ENCODE measurements at regions not wholly inside any gene's neighbourhood (a gene's known extent, or its start where the extent isn't known, plus 50 kb on each side); places are given as distances from the start of the nearest gene placed in this dataset.

- no peak for FAIRE-seq
- ChIA-PET CTCF (ENCODE audit: partially characterized antibody) (no interaction called here), POLR2A (ENCODE audit: partially characterized antibody) (no interaction called here)
- H3K4me1 ChIP-seq (replicated peaks in 1 of 4; ENCODE audit: control insufficient read depth in 3 of 4, insufficient read depth in 4 of 4, low read length in 3 of 4): no peaks in the 10 kb centered on the region
- no peaks in the 10 kb centered on the region for H3K23me2 ChIP-seq (ENCODE audit: low read depth, low read length)
- H3K4ac ChIP-seq (replicated peaks; ENCODE audit: insufficient read length, low read depth, low read length): no peak overlapping the region
- no peak overlapping the region for H2AK5ac ChIP-seq (ENCODE audit: low read depth, low read length)
- H3K4me2 ChIP-seq (ENCODE audit: insufficient read depth in 1 of 2, low read depth in 2 of 2, low read length in 2 of 2): no peak overlapping the region
- WGBS, 2 experiments (ENCODE audit: extremely low coverage in 1 of 2, insufficient coverage in 1 of 2, insufficient read length in 1 of 2, insufficient replicate concordance in 2 of 2, low coverage in 1 of 2, low lambda C conversion rate in 2 of 2, missing lambda C conversion rate in 1 of 2): 90% methylated on average over 5 of the region's 5 CpGs; no CpG with 5 or more reads in 1 of the 2 experiments
- H3K56ac ChIP-seq (replicated peaks; ENCODE audit: insufficient read length, low read depth, low read length): no peak overlapping the region
- H2BK5ac ChIP-seq (ENCODE audit: low read depth, low read length): no peak overlapping the region
- H3K27ac ChIP-seq (ENCODE audit: low read depth, low read length): no peak overlapping the region
- no peak overlapping the region for H4K5ac ChIP-seq (ENCODE audit: insufficient read length, low read depth, low read length)
- H3K79me2 ChIP-seq (ENCODE audit: control insufficient read depth in 1 of 2, insufficient read depth in 2 of 2, low read length in 2 of 2): no peaks in the 10 kb centered on the region
- H4K91ac ChIP-seq (replicated peaks; ENCODE audit: insufficient read length, low read length): no peak overlapping the region
- no peak overlapping the region for H3K18ac ChIP-seq (ENCODE audit: extremely low read depth, low read length)
- no peak overlapping the region for H3K9ac ChIP-seq (replicated peaks in 1 of 4; ENCODE audit: extremely low read depth in 1 of 4, low read depth in 3 of 4, low read length in 3 of 4)
- H2BK12ac ChIP-seq (ENCODE audit: low read depth, low read length): no peak overlapping the region
- H3K36me3 ChIP-seq (ENCODE audit: control insufficient read depth in 2 of 4, insufficient read depth in 4 of 4, low read length in 3 of 4): no peaks in the 10 kb centered on the region
- no peak overlapping the region for H3K14ac ChIP-seq (ENCODE audit: insufficient read length)
- no peak overlapping the region for H4K8ac ChIP-seq (ENCODE audit: extremely low read depth, insufficient read depth, low read length)
- H2BK15ac ChIP-seq (ENCODE audit: low read length): no peak overlapping the region
- no peaks in the 10 kb centered on the region for H4K20me1 ChIP-seq (replicated peaks in 1 of 2; ENCODE audit: control insufficient read depth in 1 of 2, insufficient read depth in 2 of 2, low read length in 2 of 2)
- H2BK120ac ChIP-seq (replicated peaks; ENCODE audit: low read depth, low read length): no peak overlapping the region
- no peak overlapping the region for H2BK20ac ChIP-seq (ENCODE audit: low read length)
- 0 out of 4 replicates have a peak, but pooled peaks cover 0 to 3% of the 10 kb centered on the region in 2 experiments for H3K9me3 ChIP-seq (ENCODE audit: insufficient read depth in 2 of 2, low read depth in 1 of 2, low read length in 1 of 2)
- H2AFZ ChIP-seq (ENCODE audit: low read length): no peak overlapping the region
- H3K79me1 ChIP-seq (ENCODE audit: low read depth, low read length): no peaks in the 10 kb centered on the region
- DNase-seq (ENCODE audit: low read depth in 1 of 2, low spot score in 2 of 2): no peak
- H3K27me3 ChIP-seq (replicated peaks in 1 of 4; ENCODE audit: control insufficient read depth in 3 of 4, extremely low read depth in 1 of 4, insufficient read depth in 3 of 4, low read length in 3 of 4): no peaks in the 10 kb centered on the region
- no peak overlapping the region for H3K23ac ChIP-seq (ENCODE audit: insufficient read length)
- H3K4me3 ChIP-seq (ENCODE audit: extremely low read depth in 1 of 4, insufficient read depth in 2 of 4, low read depth in 3 of 4, low read length in 4 of 4): no peak overlapping the region
- TF ChIP-seq TAF7 (optimal IDR thresholded peaks at IDR 0.05; ENCODE audit: borderline replicate concordance, low read depth, low read length): no peak
- no peak for TF ChIP-seq GTF2F1 (IDR thresholded peaks at IDR 0.05; ENCODE audit: borderline replicate concordance, low read depth, low read length)
- TF ChIP-seq JUN (IDR thresholded peaks at IDR 0.05; ENCODE audit: low read depth, low read length): no peak
- TF ChIP-seq RXRA (IDR thresholded peaks at IDR 0.05; ENCODE audit: insufficient read depth, low read depth, low read length): no peak
- no peak for TF ChIP-seq KDM1A (IDR thresholded peaks at IDR 0.05; ENCODE audit: borderline replicate concordance, low read length)
- no peak for TF ChIP-seq POLR2AphosphoS5 (IDR thresholded peaks at IDR 0.05; ENCODE audit: low read depth, low read length)
- TF ChIP-seq EGR1 (IDR thresholded peaks at IDR 0.05; ENCODE audit: borderline replicate concordance, low read depth, low read length): no peak
- no peak for TF ChIP-seq NRF1 (IDR thresholded peaks at IDR 0.05; ENCODE audit: low read depth, low read length)
- no peak for TF ChIP-seq CHD2 (IDR thresholded peaks at IDR 0.05; ENCODE audit: low read length)
- TF ChIP-seq FOSL1 (IDR thresholded peaks at IDR 0.05; ENCODE audit: insufficient read depth, low read depth, low read length): no peak
- no peak for TF ChIP-seq KDM4A (IDR thresholded peaks at IDR 0.05; ENCODE audit: low read depth, low read length, severe bottlenecking)
- no peak for TF ChIP-seq CBX5 (IDR thresholded peaks at IDR 0.05; ENCODE audit: low read depth, low read length)
- no peak for TF ChIP-seq CTCF (IDR thresholded peaks at IDR 0.05; ENCODE audit: control extremely low read depth in 1 of 3, insufficient read depth in 1 of 3, low read depth in 1 of 3, low read length in 3 of 3)
These were observed 617.4 kb upstream of the POU3F3 start for GRCh38 chr2:104236491-104236890.

Measured in H1 (cell line).